ENCODE measurements at regions not wholly inside any gene's neighbourhood (a gene's known extent, or its start where the extent isn't known, plus 50 kb on each side); places are given as distances from the start of the nearest gene placed in this dataset.

DNA sequence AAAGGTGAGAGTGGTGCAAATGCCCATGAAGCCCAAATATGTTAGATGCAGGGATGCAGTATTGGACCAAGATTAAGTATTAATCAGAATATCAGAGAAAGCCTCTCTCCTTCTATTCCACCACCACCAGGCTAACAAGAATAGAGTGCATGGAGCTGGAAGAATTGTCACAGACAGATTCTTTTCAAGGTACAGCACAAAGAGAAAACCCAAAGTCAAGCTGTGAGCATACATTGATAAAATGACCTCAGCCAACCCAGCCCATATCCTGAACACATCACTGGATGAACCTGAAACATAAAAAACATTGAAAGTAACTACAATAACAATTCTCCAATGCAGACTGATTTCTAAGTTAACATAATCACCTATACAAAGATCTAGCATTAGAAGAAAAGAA, 445.7 kb upstream of the NETO1 start:
- no peak for TF ChIP-seq CTCF (IDR thresholded peaks at IDR 0.05)
- TF ChIP-seq POLR2A (IDR thresholded peaks at IDR 0.05; ENCODE audit: low read depth), result no peak
